MM.1S (cell line): ENCODE measurements at regions not wholly inside any gene's neighbourhood (a gene's known extent, or its start where the extent isn't known, plus 50 kb on each side); places are given as distances from the start of the nearest gene placed in this dataset.

ENCODE experiments used
- DNase-seq: peaks from one replicate; pipeline ENCODE4 v3.0.0-alpha.2; 2015
- H2AFZ ChIP-seq: fragments of 300-600 bp; sonication (generic); 2 replicates; pipeline ENCODE4 v1.6.0; 2016; ENCODE audit warnings: antibody characterized with exemption, low read length
- H3F3A ChIP-seq: fragments of 300-600 bp; sonication (generic); 2 replicates; pipeline ENCODE4 v1.6.1; 2016; ENCODE audit warnings: mild to moderate bottlenecking, antibody characterized with exemption, low read length, moderate library complexity, mixed read lengths; ENCODE audit not compliant: insufficient read depth
- H3K27ac ChIP-seq: fragments of 300-600 bp; sonication (generic); 2 replicates; pipeline ENCODE4 v1.5.1; 2016; ENCODE audit warnings: mild to moderate bottlenecking, low read length
- H3K27me3 ChIP-seq: fragments of 300-600 bp; sonication (generic); replicated peaks from 2 replicates; pipeline ENCODE4 v1.6.0; 2016; ENCODE audit warnings: low read length; ENCODE audit not compliant: insufficient read depth
- H3K36me3 ChIP-seq: fragments of 300-600 bp; sonication (generic); replicated peaks from 2 replicates; pipeline ENCODE4 v1.6.1; 2016; ENCODE audit warnings: mild to moderate bottlenecking, low read length, mixed read lengths; ENCODE audit not compliant: insufficient read depth
- H3K4me1 ChIP-seq: fragments of 300-600 bp; sonication (generic); 2 replicates; pipeline ENCODE4 v1.6.1; 2016; ENCODE audit warnings: low read length, mixed read lengths
- H3K4me2 ChIP-seq: fragments of 300-600 bp; sonication (generic); 2 replicates; pipeline ENCODE4 v1.6.0; 2016; ENCODE audit warnings: low read depth, low read length
- H3K4me3 ChIP-seq: fragments of 300-600 bp; sonication (generic); 2 replicates; pipeline ENCODE4 v1.5.1; 2016; ENCODE audit warnings: low read length, mixed read lengths
- H3K79me2 ChIP-seq: fragments of 300-600 bp; sonication (generic); 2 replicates; pipeline ENCODE4 v1.6.1; 2016; ENCODE audit warnings: mixed run types, low read length, mixed read lengths
- H3K9ac ChIP-seq: fragments of 300-600 bp; sonication (generic); 2 replicates; pipeline ENCODE4 v1.6.1; 2016; ENCODE audit warnings: low read length, mixed read lengths
- H3K9me2 ChIP-seq: fragments of 300-600 bp; sonication (generic); replicated peaks from 2 replicates; pipeline ENCODE4 v1.6.1; 2016; ENCODE audit warnings: mild to moderate bottlenecking, low read length, mixed read lengths; ENCODE audit not compliant: insufficient read depth
- H3K9me3 ChIP-seq: fragments of 300-600 bp; sonication (generic); replicated peaks from 2 replicates; pipeline ENCODE4 v1.6.1; 2016; ENCODE audit warnings: mild to moderate bottlenecking, low read length, mixed read lengths; ENCODE audit not compliant: insufficient read depth
- H4K20me1 ChIP-seq: fragments of 300-600 bp; sonication (generic); 2 replicates; pipeline ENCODE4 v1.6.1; 2016; ENCODE audit warnings: mild to moderate bottlenecking, low read length, moderate library complexity, mixed read lengths; ENCODE audit not compliant: insufficient read depth
- EZH2 ChIP-seq: fragments of 300-600 bp; sonication (generic); optimal IDR thresholded peaks from 2 replicates; pipeline ENCODE3; 2017; ENCODE audit warnings: low read depth, mild to moderate bottlenecking, antibody characterized with exemption, low read length, mixed read lengths
- EZH2phosphoT487 ChIP-seq: fragments of 300-600 bp; sonication (generic); IDR thresholded peaks from 2 replicates; pipeline ENCODE4 v1.6.1; 2018; ENCODE audit warnings: antibody characterized with exemption, low read length
- TF ChIP-seq, protein P1 (sequence below): fragments of 300-600 bp; sonication (generic); IDR thresholded peaks from 2 replicates; pipeline ENCODE4 v1.5.1; 2016; ENCODE audit warnings: antibody characterized with exemption, low read length, mixed read lengths

DNA sequence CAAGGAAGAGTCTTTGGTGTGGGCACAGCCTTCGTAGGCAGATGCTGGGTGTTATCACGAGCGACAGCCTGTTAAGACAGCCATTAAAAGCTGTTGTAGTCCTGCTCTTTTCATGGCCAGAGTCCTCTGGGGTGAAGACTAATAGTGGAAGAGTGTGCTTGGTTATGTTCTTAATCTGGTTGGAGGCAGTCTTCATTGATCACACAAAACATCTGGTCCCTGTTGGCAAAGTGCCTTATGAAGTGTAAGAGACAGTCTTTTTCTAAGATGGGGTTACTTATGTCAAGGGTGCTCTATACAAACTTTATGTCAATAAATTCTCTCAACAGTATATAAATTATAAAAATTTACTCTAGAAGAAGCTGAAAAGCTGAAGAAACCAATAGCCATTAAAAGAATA, 280.4 kb downstream of the CAAP1 start:
- no peak overlapping the region for H3K4me2 ChIP-seq
- no peak overlapping the region for H2AFZ ChIP-seq
- H3K79me2 ChIP-seq = no peaks in the 10 kb centered on the region
- TF ChIP-seq, protein P1, sequence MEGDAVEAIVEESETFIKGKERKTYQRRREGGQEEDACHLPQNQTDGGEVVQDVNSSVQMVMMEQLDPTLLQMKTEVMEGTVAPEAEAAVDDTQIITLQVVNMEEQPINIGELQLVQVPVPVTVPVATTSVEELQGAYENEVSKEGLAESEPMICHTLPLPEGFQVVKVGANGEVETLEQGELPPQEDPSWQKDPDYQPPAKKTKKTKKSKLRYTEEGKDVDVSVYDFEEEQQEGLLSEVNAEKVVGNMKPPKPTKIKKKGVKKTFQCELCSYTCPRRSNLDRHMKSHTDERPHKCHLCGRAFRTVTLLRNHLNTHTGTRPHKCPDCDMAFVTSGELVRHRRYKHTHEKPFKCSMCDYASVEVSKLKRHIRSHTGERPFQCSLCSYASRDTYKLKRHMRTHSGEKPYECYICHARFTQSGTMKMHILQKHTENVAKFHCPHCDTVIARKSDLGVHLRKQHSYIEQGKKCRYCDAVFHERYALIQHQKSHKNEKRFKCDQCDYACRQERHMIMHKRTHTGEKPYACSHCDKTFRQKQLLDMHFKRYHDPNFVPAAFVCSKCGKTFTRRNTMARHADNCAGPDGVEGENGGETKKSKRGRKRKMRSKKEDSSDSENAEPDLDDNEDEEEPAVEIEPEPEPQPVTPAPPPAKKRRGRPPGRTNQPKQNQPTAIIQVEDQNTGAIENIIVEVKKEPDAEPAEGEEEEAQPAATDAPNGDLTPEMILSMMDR = no peak
- TF ChIP-seq EZH2 (no peak), EZH2phosphoT487 (no peak)
- H4K20me1 ChIP-seq = no peaks in the 10 kb centered on the region
- no peaks in the 10 kb centered on the region for H3K9me3 ChIP-seq
- DNase-seq = no peak
- H3K27me3 ChIP-seq = no peaks in the 10 kb centered on the region
- no peaks in the 10 kb centered on the region for H3K4me1 ChIP-seq
- H3K4me3 ChIP-seq = no peak overlapping the region
- H3K36me3 ChIP-seq = no peaks in the 10 kb centered on the region
- no peak overlapping the region for H3K27ac ChIP-seq
- no peaks in the 10 kb centered on the region for H3K9me2 ChIP-seq
- no peak overlapping the region for H3K9ac ChIP-seq
- H3F3A ChIP-seq = no peaks in the 10 kb centered on the region

DNA sequence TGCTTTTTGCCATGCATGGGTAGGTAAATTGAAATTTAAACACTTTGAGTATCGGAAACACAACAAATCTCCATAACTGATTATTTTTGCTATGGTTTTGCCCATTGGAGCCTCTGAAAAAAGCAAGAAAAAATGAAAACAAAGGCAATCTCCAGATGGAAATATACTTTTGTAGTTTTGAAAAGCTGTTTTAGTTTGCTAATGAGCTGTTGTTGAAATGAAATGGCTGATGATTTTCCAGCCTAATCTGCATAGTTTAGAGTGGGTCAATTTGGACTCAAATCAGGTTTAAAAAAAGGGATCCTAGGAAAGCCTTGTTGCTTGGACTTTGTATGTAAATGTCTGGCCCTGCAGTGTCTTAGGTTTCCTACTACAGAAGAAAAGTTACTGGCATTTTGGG, 285.8 kb downstream of the CAAP1 start:
- Histone ChIP-seq H3K27me3 (no peaks in the 10 kb centered on the region), H4K20me1 (no peaks in the 10 kb centered on the region), H3K9me3 (no peaks in the 10 kb centered on the region), H2AFZ (no peak overlapping the region), H3K9ac (no peak overlapping the region), H3K4me2 (no peak overlapping the region), H3F3A (no peaks in the 10 kb centered on the region), H3K4me3 (no peak overlapping the region), H3K27ac (no peak overlapping the region), H3K79me2 (no peaks in the 10 kb centered on the region), H3K4me1 (peaks cover 15% of the 10 kb centered on the region), H3K36me3 (no peaks in the 10 kb centered on the region), H3K9me2 (no peaks in the 10 kb centered on the region)
- TF ChIP-seq, protein P1 = no peak
- TF ChIP-seq EZH2phosphoT487 = no peak
- no peak for TF ChIP-seq EZH2
- no peak for DNase-seq

DNA sequence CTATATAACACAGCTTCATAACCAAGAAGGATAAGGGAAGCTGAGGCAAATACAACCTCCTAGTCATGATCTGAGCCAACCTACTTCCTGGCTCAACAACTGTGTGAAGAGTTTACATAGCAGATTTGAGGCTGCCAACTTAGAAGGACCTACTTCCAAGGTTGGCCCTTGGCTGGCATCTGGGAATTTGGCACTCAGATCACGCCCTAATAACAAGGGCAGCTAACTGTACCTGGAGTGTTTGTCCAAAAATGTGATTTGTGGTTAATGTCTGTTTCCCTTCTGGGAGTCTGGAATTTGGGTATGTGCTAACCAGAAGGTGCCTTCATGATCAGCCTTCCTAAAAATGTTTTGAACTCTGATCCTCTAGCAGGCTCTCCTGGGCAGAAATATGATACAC, 287.2 kb downstream of the CAAP1 start:
- H3K79me2 ChIP-seq = no peaks in the 10 kb centered on the region
- TF ChIP-seq EZH2 (no peak), EZH2phosphoT487 (no peak)
- TF ChIP-seq, protein P1 = no peak
- no peak overlapping the region for H3K27ac ChIP-seq

More for the DNA sequence above, 287.2 kb downstream of the CAAP1 start:
- DNase-seq = no peak
- no peak overlapping the region for H3K4me2 ChIP-seq
- H3K4me1 ChIP-seq = peaks cover 15% of the 10 kb centered on the region
- H4K20me1 ChIP-seq = no peaks in the 10 kb centered on the region
- no peaks in the 10 kb centered on the region for H3K27me3 ChIP-seq
- no peak overlapping the region for H3K9ac ChIP-seq
- no peak overlapping the region for H3K4me3 ChIP-seq
- no peaks in the 10 kb centered on the region for H3F3A ChIP-seq
- no peaks in the 10 kb centered on the region for H3K9me2 ChIP-seq
- H2AFZ ChIP-seq = no peak overlapping the region
- H3K9me3 ChIP-seq = no peaks in the 10 kb centered on the region
- no peaks in the 10 kb centered on the region for H3K36me3 ChIP-seq
